ENCODE measurements at regions not wholly inside any gene's neighbourhood (a gene's known extent, or its start where the extent isn't known, plus 50 kb on each side); places are given as distances from the start of the nearest gene placed in this dataset.

DNA sequence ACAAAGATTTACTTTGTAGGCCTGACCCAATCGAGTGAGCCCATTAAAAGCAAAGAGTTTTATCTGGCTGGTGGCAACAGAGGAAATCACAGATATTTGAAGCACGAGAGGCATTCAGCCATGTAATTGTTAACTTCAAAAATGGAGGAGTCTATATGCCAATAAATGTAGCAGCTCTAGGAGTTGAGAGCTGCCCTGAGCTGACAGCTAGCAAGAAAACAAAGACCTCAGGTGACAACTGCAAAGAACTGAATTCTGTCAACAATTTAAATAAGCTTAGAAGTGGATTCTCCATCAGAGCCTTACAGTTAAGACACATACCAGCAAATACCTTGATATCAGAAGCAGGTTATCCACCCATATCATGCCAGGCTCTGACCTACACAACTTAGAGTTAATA is 463.1 kb upstream of the NEGR1 start:
- no peak for DNase-seq

DNA sequence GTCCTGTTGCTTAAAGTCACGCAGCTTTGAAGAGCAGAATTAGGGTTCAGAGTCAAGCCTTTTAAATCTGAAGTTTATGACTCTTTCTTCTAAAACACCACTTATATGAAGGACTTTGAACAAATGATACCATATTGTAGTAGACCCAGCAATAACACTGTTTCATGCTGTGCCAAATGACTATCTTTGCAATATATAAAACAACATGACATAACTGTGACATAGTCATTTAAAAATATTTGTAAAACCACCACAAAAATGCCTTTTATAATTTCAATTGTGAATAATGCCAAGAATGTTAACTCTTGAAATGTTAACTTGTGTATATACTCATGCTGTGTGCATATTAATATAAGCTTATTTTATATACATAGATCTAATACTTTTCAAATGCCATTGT is 452.1 kb upstream of the NEGR1 start:
- DNase-seq: no peak

DNA sequence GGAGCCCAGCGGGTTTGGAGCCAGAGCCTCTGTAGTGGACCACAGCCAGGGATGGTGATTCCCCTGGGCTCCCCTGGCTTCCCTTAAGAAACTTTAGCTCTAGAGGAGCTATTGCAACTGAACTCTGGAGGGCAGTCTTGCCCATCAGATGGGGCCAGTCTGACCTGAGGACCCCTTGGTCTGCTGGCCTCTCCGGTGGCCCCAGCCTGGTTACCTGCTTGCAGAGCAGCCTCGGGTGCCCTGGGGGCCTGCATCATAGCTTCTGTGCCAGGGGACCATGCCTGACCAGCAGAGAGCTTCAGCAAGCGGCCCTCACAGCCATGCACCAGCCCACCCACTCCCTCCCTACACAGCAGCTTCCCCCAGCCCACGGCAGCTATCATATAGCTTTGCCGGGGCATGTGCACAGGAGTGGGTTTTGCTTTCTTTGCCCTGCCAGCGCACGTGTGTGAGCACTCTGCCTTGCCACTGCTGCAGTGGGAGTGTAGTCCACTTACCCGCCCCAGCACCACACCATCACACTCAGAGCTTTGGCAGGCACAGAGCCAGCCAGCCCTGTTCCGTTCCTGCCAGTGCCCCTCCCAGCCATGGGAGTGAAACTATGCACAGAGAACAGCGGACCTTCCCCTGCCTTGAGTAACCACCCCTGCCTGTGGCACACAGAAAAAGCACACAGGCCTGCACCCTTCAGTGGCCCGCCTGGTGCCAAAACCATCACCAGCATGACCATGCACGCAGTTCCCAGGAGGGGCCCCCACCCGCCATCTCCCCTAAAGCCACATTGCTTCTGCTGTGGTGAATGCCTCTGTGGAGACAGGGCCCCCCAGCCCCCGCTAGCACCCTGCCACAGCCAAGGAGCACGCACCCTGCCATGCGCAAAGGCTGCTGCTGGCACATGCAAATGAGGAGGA is 442.9 kb upstream of the NEGR1 start:
- DNase-seq: no peak

DNA sequence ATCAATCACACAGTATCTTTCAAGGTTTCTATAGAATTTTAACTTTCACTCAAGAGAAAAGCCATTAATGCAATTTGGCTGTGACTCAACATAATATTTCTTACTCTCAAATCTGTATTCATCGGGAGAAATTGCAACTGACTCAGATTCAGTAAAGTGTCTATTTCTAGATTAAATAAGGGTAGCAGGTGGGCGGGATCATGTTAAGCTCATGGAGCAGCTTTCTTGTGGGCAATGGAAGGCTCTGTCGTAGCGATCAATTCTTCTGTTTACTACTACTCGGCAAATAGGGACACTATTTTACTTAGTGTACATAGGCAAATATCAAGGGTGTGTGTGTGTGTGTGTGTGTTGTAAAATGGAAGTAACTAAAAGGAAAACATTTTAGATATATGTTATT is 423.6 kb upstream of the NEGR1 start:
- DNase-seq: no peak

DNA sequence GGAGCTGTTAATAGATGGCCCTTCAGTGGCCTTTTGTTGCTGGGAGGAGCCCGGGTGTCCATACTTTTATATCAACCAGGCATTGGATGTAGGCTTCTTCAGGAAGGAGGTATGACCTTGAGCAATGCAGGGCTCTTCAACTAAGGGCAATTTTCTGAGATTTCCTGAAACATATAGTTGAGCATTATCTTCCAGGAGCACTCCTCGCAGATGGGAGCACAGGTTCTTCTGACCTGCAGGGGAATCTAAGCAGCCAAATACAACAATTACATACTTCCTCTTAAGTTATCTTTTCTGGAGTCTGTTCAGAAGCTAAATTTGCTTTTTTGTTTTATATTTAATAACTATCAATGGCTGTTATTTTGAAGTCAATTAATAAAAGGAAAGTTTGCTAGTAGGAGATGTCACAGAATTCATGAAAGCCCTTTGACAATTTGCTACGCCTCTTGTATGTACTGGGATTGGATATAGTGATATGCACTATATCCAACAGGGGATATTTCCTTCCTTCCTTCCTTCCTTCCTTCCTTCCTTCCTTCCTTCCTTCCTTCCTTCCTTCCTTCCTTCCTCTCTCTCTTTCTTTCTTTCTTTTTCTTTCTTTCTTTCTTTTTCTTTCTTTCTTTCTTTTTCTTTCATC is 422.6 kb upstream of the NEGR1 start:
- no peak for DNase-seq

DNA sequence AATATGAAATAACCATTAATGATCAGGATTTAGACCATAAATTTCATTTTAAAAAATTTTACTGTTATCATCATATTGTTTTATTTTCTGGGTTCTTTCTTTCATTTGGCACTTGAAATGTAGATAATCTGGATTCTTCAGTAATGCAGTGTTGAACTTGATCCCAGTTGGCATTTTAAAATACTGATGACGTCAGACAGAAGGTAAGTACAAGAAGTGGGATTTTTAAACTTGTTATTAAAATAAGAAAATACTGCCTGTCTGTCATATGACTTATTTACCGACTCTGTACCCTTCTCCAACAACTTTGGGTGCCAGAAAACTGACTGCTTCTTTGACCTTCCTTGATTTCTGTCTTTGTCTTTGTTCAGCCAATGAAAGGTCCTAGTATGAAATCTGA is 415.1 kb upstream of the NEGR1 start:
- no peak for DNase-seq

DNA sequence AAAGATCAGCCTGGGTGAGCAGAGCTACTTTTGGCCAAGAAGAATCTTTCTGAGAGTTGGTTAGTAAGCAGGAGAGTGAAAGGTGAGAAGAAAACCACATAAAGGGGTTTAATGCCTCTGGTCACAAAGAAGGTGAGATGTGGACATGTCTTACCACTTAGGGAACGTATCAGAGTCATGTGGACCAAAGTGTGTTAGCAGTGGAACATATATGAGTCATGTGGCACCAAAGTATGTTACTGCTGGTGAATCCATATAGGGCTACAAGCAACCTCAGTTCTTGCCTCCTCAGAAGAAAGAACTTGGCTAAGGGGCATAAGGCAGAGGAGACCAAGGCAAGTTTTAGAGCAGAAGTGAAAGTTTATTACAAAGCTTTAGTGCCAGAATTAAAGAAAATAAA is 411.6 kb upstream of the NEGR1 start:
- DNase-seq: no peak

DNA sequence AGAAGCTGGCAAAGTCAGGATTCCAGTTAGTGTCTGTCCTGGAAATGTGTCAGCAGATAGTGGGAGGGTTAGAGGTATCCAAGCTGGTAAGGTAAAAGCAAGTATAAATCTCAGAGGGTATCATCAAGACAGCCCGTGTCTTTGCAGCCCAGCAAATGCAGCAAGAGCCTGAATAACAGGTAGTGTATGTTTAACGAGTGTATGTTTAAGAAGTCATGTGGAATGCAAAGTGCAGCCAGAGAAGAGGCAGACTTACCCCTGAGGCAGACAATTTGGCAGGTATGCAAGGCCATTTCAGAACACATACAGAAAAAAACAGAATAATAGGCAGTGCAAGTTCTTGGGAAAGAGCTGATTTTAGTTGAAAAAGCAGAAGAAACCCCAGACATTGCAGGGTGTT is 411.0 kb upstream of the NEGR1 start:
- no peak for DNase-seq

DNA sequence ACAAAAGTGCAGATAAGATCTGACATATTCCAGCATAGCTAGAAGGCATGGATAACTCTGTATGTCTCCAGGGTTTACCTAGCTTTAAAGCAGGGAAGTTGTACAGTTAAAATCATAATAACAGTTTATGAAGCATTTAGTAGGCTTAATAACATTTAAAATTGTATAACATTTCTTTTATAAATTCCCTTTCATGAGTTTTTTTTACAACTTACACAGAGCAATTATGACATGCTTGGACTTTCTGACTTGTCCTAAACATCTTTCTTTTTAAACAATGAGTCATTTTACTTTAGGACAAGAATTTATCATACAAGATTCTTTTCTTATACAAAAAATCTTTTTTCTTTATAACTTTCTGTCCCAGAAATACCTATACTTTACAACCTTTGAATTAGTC is 408.5 kb upstream of the NEGR1 start:
- DNase-seq: no peak

DNA sequence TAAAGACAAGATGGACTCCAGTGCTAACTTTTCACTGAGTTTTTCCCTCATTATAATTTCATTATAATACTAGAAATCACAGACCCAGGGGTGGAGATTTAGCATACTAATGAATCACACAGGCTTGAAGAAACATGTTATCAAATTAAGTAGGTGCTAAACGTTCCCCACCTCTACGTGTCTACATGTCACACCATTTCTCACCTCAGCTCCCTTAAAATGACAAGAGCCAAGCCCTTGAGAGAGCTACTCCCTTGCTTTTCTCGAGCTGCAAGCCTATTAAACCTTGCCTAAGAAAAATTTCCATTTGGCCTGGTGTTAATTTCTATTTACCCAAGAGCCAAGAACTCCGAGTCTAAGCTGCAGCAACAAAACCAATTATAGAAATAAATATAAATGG is 396.3 kb upstream of the NEGR1 start:
- DNase-seq: no peak

DNA sequence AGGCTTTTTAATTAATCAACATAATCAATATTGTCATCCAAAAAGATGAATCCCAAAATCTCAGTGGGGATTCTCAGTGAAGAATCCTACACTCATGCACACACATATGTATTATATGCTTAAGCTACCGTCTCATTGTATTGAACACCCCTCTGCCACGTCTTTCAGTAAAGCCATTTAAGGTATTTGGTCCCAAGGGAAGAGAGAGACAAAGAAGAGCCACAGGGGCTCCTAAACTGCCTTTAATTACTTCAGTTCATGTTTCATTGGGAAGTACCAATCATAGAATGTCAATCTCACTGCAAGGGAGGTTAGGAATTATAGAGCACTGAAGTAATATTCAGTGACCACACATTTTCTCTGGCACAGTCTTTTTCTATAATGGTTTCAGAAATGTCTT is 388.6 kb upstream of the NEGR1 start:
- no peak for DNase-seq

DNA sequence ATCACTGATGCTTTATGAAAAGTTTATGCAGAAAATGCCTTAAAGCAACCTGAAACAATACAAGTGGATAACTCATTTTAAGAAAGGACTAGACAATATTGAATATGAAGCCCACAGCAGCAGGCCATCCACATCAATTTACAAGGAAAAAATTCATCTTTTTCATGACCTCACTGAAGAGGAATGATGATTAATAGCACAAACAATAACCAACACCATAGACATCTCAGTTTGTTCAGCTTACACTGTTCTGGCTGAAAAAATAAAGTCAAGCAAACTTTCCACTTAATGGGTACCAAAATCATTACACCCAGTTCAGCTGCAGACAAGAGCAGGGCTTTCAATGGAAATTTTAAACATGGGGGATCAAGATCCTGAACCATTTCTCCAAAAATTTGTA is 380.6 kb upstream of the NEGR1 start:
- no peak for DNase-seq

DNA sequence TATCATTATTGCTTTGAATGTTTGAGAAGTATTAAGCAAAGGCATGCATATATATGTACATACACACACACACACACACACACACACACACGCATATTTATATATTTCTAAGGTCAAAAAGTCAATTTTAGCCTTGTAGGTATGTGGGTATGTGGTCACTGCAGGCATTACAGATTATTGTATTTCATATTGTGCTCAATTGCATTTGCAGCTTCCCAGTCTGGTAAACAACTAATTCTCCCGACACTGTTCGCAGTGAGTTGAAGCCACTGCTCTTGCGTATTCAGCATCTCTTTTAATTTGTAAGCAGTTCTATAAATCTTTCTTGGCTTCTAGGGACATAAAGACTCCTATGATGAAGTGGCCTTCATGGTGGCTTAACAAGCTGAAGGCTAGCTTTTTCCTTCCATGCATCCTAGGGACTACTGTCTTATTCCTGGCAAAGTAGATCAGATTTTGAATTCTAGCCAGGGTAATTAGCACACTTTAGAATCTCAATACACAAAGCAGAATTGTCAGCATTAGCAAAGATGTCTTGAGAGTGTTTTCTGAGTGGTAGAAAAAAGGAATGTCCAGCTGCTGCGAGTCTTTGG is 368.6 kb upstream of the NEGR1 start:
- DNase-seq: no peak

DNA sequence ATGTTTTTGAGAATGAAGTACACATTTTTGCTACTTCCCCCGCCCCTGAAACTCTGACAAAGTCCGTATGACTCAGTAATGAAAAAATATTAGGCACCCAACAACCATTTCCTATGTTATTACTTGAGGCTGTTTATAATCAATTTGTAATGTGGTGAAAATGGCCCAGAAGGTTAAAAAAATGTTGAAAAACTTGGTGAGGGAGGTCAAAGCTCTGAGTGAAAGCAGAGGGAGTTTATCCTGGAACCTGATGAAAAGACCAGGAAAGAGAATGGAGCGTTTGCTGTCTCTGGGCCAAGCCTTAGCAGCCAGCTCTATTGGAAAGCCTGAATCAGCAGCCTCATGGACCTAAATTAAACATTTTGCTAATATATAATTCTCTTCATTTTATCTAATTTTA is 367.7 kb upstream of the NEGR1 start:
- no peak for DNase-seq

DNA sequence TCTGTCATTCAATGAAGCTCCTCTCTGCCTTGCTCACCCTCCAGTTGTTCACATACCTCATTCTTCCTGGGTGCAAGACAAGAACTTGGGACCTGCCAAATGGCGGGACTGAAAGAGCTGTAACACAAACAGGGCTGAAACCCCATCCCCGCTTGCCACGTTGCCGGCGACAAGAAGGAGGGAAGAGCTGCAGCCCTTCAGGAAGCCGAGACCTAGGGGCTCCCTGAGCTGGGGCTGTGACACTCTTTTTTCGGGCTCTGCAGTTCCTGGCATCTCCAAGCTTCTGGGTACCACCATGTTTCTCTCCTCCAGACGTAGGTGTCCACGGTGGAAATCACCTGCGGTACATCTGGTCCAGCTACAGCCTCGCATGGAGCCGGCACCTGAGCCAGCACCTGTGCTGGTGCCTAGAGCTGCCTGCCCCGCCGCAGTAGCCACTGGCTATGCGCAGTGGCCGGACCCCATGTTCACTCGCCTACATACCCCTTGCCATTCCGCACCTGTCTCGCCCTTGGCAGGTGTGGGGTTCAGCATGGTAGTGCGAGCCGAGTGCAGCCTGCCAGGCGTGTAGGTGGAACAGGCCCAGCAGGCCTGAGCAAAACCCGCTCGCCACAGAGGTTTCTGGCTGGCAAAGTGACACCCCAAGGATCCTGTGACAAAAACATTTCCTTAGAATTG is 367.0 kb upstream of the NEGR1 start:
- DNase-seq: no peak

DNA sequence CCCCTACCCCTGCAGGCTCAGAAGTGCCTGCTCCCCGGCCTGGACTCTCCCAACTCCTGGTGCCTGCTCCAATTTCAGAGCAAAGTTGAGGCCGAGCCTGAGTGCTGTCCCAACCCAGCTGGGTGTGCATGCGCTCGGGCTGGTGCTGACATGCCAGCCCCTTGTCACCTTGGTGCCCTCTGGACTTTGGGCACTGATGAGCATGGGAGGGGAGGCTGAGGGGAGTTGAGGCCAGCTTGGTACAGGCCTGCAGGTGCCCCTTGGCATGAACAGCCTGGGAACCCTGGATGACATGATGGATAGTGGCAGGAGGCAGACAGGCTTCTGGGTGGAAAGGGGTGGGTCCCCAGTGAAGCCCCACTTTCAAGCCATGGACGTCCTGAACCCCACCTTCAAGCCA is 366.1 kb upstream of the NEGR1 start:
- no peak for DNase-seq

DNA sequence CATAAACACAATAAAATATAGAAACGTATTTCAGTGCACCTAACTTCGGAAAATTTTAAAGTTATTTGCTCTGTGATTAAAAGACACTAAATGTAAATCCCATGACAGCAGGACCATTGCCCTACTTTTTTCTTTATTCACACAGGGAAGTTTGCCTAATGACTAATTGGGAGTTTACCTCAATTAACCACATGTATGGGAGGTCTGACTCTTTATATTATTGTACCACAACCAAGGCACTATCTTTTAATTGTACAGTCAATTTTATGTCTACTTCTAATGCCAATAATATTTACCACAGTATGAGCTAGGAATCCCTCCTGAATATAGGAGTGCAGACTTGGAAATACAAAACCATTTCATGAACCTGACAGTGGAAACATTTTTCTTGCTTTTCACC is 360.8 kb upstream of the NEGR1 start:
- DNase-seq: no peak

DNA sequence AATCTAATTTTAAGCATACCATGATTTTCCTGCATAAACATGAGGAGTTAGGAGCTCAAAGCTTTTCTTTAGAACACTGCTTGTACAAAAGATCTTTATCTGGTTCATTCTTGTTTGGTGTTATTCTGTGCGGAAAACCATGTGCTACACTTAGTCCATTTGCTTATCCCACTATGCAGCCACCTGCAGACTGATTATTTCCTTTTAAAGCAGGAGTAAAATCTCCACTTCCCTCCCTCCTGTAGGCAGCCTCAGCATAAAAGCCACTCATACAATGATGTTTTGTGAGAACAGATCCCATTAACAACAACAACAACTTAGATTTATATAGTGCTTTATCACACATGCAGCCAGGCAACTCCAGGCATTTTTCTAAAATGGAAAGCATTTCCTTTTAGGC is 355.3 kb upstream of the NEGR1 start:
- no peak for DNase-seq

DNA sequence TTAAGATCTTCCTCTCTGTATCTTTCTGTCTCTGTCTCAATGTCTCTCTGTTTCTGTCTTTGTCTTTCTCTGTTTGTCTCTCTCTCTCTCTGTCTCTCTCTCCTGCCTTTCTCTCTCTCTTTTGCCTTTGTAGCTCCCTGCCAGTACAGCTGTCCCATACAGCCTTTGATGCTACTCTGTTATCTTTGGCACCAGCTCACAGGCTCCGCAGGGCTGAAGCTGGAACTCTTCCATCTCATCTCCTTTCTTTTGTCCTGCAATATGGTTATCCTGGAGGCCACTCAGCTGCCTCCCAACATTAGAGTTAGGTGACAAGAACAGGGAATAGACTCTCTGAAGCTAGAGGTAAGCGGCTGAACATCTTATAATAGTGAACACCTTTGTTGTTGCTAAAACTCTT is 354.3 kb upstream of the NEGR1 start:
- DNase-seq: no peak

DNA sequence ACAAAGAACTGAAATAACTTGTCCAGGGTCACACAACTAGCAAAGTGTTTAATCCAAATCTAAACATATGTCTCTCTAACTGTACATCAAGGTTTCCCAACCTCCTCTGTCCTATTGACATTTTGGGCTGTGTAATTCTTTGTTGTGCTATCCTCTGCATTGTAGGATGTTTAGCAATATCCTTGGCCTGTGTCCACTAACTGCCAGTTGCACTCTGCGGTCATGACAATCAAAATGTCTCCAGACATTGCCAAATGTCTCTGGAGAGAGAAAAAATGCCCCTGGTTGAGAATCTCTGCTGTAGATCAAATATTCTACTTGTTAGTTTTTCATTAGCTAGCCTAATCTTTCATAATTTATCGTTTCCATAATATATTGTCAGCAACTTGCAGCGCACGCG is 353.4 kb upstream of the NEGR1 start:
- no peak for DNase-seq

DNA sequence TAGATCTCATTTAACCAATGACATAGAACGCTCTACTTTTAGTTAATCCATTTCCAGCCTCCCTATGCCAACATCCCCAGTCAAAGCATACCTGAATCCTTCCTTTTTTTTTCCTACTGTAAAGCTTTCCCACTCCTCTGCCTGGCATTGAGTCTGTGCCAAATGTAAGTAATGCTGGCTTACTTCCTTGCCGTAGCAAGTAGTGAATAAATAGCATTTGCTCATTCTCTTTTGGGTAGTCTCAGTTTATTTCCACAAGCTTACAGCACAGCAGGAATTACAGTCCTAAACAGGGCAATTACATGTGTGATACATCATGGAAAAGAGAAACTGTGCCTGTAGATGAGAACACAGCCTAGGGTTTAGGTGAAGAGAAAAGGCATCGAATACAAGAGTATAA is 352.6 kb upstream of the NEGR1 start:
- DNase-seq: no peak

DNA sequence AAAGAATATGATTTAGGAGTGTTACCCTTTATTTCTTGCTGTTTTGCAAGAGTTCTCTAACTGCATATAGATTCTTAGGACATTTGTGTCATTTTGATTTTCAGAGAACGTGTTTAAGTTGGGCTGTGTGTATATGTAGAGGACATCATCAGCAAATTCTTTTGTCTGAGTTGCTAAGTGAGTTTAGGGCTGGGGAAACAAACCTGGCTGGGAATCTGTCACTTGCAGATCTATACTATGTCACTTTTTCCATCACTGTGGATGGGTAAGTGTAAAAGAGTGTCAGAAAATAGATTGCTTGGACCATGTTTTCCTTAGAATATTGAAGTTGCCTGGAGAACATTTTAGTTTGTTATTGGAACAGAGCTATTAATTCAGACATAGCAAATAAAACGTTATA is 349.1 kb upstream of the NEGR1 start:
- DNase-seq: no peak

DNA sequence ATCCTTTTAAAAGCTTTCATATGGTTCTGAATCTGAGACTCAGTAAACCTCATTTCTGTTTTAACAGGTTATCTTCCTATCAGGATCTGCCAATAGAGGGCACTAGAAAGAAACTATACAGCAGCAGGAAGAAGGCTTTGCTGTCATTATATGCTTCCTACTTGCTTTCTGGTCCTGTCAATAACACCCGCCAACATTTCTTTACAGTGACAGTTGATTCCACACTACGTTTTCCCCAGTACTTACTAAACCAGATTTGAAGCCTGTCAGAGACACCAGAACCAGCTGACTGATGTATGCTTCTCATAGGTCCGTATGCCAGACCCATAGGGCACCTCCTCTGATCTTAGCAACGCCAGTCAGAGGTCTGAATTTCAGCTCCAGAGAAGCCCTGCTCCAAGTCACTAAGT is 341.0 kb upstream of the NEGR1 start:
- DNase-seq: peak in 1 of 2 donors; percentile 21

DNA sequence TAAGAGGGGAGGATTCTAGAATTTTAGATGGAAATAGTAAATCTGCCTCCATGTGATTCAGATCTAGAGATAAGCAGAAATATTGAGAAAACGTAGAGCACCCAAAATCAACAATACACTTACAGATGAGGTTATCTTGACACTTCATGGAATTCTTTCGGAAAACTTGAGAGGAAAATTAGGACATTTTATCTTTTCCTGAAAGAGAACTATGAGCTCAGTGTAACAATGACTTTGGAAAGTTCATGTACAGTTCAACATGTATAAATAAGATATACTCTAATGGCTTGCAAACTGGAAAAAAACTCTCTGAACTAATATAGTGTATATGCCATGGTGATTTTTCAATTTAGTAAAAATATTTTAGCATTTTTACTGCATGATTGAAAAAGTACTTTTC is 338.1 kb upstream of the NEGR1 start:
- DNase-seq: no peak
